ENCODE measurements at regions not wholly inside any gene's neighbourhood (a gene's known extent, or its start where the extent isn't known, plus 50 kb on each side); places are given as distances from the start of the nearest gene placed in this dataset.

- H3K4me1 Mint-ChIP-seq (ENCODE audit: unreplicated experiment), result no peaks in the 10 kb centered on the region
- TF ChIP-seq CTCF (conservative IDR thresholded peaks at IDR 0.05), result no peak
- H3K27ac Mint-ChIP-seq, result no peak overlapping the region
- no peak for DNase-seq (ENCODE audit: extremely low spot score, unreplicated experiment)
- no peak overlapping the region for H3K4me3 Mint-ChIP-seq
- no peaks in the 10 kb centered on the region for H3K27me3 Mint-ChIP-seq
- H3K9me3 Mint-ChIP-seq, result no peaks in the 10 kb centered on the region
- no peaks in the 10 kb centered on the region for H3K36me3 Mint-ChIP-seq
These were observed 461.5 kb downstream of the ANXA1 start for GRCh38 chr9:73613092-73613701.

GRCh38 chr9:73615557-73615956, 463.9 kb downstream of the ANXA1 start:
- H3K27me3 Mint-ChIP-seq, result no peaks in the 10 kb centered on the region
- no peak overlapping the region for H3K4me3 Mint-ChIP-seq
- no peaks in the 10 kb centered on the region for H3K36me3 Mint-ChIP-seq
- no peaks in the 10 kb centered on the region for H3K4me1 Mint-ChIP-seq (ENCODE audit: unreplicated experiment)
- H3K9me3 Mint-ChIP-seq, result no peaks in the 10 kb centered on the region
- no peak for TF ChIP-seq CTCF (conservative IDR thresholded peaks at IDR 0.05)
- no peak for DNase-seq (ENCODE audit: extremely low spot score, unreplicated experiment)
- no peak overlapping the region for H3K27ac Mint-ChIP-seq

GRCh38 chr9:73617586-73617985, 465.9 kb downstream of the ANXA1 start:
- no peaks in the 10 kb centered on the region for H3K27me3 Mint-ChIP-seq
- no peaks in the 10 kb centered on the region for H3K4me1 Mint-ChIP-seq (ENCODE audit: unreplicated experiment)
- no peak overlapping the region for H3K27ac Mint-ChIP-seq
- H3K9me3 Mint-ChIP-seq, result no peaks in the 10 kb centered on the region
- no peak for DNase-seq (ENCODE audit: extremely low spot score, unreplicated experiment)
- no peak for TF ChIP-seq CTCF (conservative IDR thresholded peaks at IDR 0.05)
- no peaks in the 10 kb centered on the region for H3K36me3 Mint-ChIP-seq
- no peak overlapping the region for H3K4me3 Mint-ChIP-seq

GRCh38 chr9:73640971-73641370, 489.3 kb downstream of the ANXA1 start:
- H3K4me1 Mint-ChIP-seq (ENCODE audit: unreplicated experiment), result no peaks in the 10 kb centered on the region
- H3K9me3 Mint-ChIP-seq, result no peaks in the 10 kb centered on the region
- H3K27ac Mint-ChIP-seq, result no peak overlapping the region
- H3K27me3 Mint-ChIP-seq, result no peaks in the 10 kb centered on the region
- H3K36me3 Mint-ChIP-seq, result no peaks in the 10 kb centered on the region
- no peak for TF ChIP-seq CTCF (conservative IDR thresholded peaks at IDR 0.05)
- H3K4me3 Mint-ChIP-seq, result no peak overlapping the region
- DNase-seq (ENCODE audit: extremely low spot score, unreplicated experiment), result no peak

- no peak for TF ChIP-seq CTCF (conservative IDR thresholded peaks at IDR 0.05)
- H3K36me3 Mint-ChIP-seq, result no peaks in the 10 kb centered on the region
- peaks cover 4% of the 10 kb centered on the region for H3K9me3 Mint-ChIP-seq
- no peak overlapping the region for H3K4me3 Mint-ChIP-seq
- H3K27me3 Mint-ChIP-seq, result no peaks in the 10 kb centered on the region
- no peak for DNase-seq (ENCODE audit: extremely low spot score, unreplicated experiment)
- no peaks in the 10 kb centered on the region for H3K4me1 Mint-ChIP-seq (ENCODE audit: unreplicated experiment)
- no peak overlapping the region for H3K27ac Mint-ChIP-seq
These were observed 491.8 kb downstream of the ANXA1 start for GRCh38 chr9:73643379-73644013.

Data from type B pancreatic cell (in vitro differentiated cells).